CD4-positive, alpha-beta T cell treated with Interleukin-17A for 4 hours (primary cell): ENCODE measurements at regions not wholly inside any gene's neighbourhood (a gene's known extent, or its start where the extent isn't known, plus 50 kb on each side); places are given as distances from the start of the nearest gene placed in this dataset.

Source experiments
- DNase-seq: peaks from one replicate; pipeline ENCODE4 v3.0.0-alpha.2; 2020; ENCODE audit warnings: mixed read lengths

- no peak for DNase-seq
These were observed 80.4 kb upstream of the POU3F1 start for GRCh38 chr1:38126970-38127369.

GRCh38 chr1:38125837-38126520 lies 79.4 kb upstream of the POU3F1 start:
- no peak for DNase-seq

GRCh38 chr1:38125016-38125415 lies 78.4 kb upstream of the POU3F1 start:
- no peak for DNase-seq

GRCh38 chr1:38123356-38124135 lies 77.0 kb upstream of the POU3F1 start:
- no peak for DNase-seq

- DNase-seq, result no peak
These were observed 74.7 kb upstream of the POU3F1 start for GRCh38 chr1:38121231-38121680.

- no peak for DNase-seq
These were observed 74.1 kb upstream of the POU3F1 start for GRCh38 chr1:38120552-38121230.

GRCh38 chr1:38118976-38119375 lies 72.4 kb upstream of the POU3F1 start:
- no peak for DNase-seq

GRCh38 chr1:38117444-38117887 lies 70.9 kb upstream of the POU3F1 start:
- no peak for DNase-seq

- DNase-seq, result no peak
These were observed 69.1 kb upstream of the POU3F1 start for GRCh38 chr1:38115682-38116202.

- DNase-seq, result no peak
These were observed 68.6 kb upstream of the POU3F1 start for GRCh38 chr1:38115226-38115625.

GRCh38 chr1:38114241-38115026 lies 67.8 kb upstream of the POU3F1 start:
- DNase-seq, result no peak

- no peak for DNase-seq
These were observed 66.6 kb upstream of the POU3F1 start for GRCh38 chr1:38113159-38113666.

GRCh38 chr1:38111589-38111988 lies 65.0 kb upstream of the POU3F1 start:
- DNase-seq, result no peak

- DNase-seq, result no peak
These were observed 58.7 kb upstream of the POU3F1 start for GRCh38 chr1:38105267-38105666.

- DNase-seq, result no peak
These were observed 56.0 kb upstream of the POU3F1 start for GRCh38 chr1:38102636-38103035.

- no peak for DNase-seq
These were observed 54.6 kb upstream of the POU3F1 start for GRCh38 chr1:38101037-38101785.

GRCh38 chr1:38098101-38098847 lies 51.7 kb upstream of the POU3F1 start:
- DNase-seq, result no peak

GRCh38 chr1:38097284-38097898 lies 50.8 kb upstream of the POU3F1 start:
- DNase-seq, result no peak
